K562 (cell line): ENCODE measurements at regions not wholly inside any gene's neighbourhood (a gene's known extent, or its start where the extent isn't known, plus 50 kb on each side); places are given as distances from the start of the nearest gene placed in this dataset.

Experiments used
- ATAC-seq: fragments of 200-7000 bp; cut with Tn5 transposase; 3 replicates; pipeline ENCODE4 v1.9.1; 2020; ENCODE audit warnings: moderate library complexity
- BruUV-seq: library from RNA; stranded (reverse); fragments of 400-500 nt; replicated peaks from 2 replicates; lab custom pipeline; 2021; lab: Mats Ljungman, UMichigan
- CTCF ChIA-PET: fragments of 300-600 bp; formaldehyde crosslinking; extraction: SDS; loops from one replicate; lab custom pipeline; 2021; ENCODE audit warnings: low intra/inter-chr PET ratio; lab: Yijun Ruan, JAX
- POLR2A ChIA-PET: fragments of 300-600, 350-650 bp; sonication (Branson Sonifier 250); formaldehyde crosslinking; extraction: SDS; loops from one replicate; lab custom pipeline; 2021; ENCODE audit warnings: antibody characterized with exemption, inconsistent platforms; lab: Yijun Ruan, JAX
- DNase-seq, 4 experiments: peaks; one replicate each; pipeline versions ENCODE4 v3.0.0 to v3.0.0-alpha.2; 2011 to 2018; ENCODE audit warnings: low spot score in 3 of 4, mixed read lengths in 3 of 4; ENCODE audit errors: extremely low read depth in 1 of 4
- FAIRE-seq: peaks from 2 replicates; lab custom pipeline; 2011; peaks lifted over from hg19 to GRCh38; lab: Jason Lieb, UNC
- H2AFZ ChIP-seq: 2 replicates; pipeline ENCODE4 v1.6.0; 2011; ENCODE audit warnings: low read depth, low read length, control low read depth, inconsistent platforms
- H3K27ac ChIP-seq: fragments of 200-600 bp; 3 replicates; pipeline ENCODE4 v1.8.0; 2011; ENCODE audit warnings: low read depth, mild to moderate bottlenecking, control low read depth, inconsistent platforms, low read length, moderate library complexity, mixed read lengths; ENCODE audit errors: extremely low read depth
- H3K27me3 ChIP-seq, 2 experiments: fragments of 300-600 bp in 1 of 2; 2 replicates in 1 of 2; 3 replicates in 1 of 2; pipeline versions ENCODE4 v1.6.0 to v1.8.0; 2011; ENCODE audit warnings: inconsistent platforms in 2 of 2, low read length in 2 of 2, mild to moderate bottlenecking in 1 of 2, mixed read lengths in 1 of 2, moderate library complexity in 1 of 2; ENCODE audit not compliant: control insufficient read depth in 2 of 2, insufficient read depth in 2 of 2
- H3K36me3 ChIP-seq: fragments of 300-600 bp; 3 replicates; pipeline ENCODE4 v1.8.0; 2011; ENCODE audit warnings: mild to moderate bottlenecking, low read length, inconsistent platforms; ENCODE audit not compliant: control insufficient read depth, insufficient read depth
- H3K4me1 ChIP-seq, 2 experiments: fragments of 200-600 bp in 1 of 2; replicated peaks in 1 of 2; 2 replicates in 1 of 2; 3 replicates in 1 of 2; pipeline versions ENCODE4 v1.5.1 to v1.8.0; 2011; ENCODE audit warnings: inconsistent platforms in 2 of 2, low read length in 2 of 2, mild to moderate bottlenecking in 1 of 2, mixed read lengths in 1 of 2, moderate library complexity in 1 of 2; ENCODE audit not compliant: control insufficient read depth in 2 of 2, insufficient read depth in 2 of 2
- H3K4me2 ChIP-seq: 2 replicates; pipeline ENCODE4 v1.6.1; 2011; ENCODE audit warnings: low read length, control low read depth, inconsistent platforms, mixed read lengths; ENCODE audit not compliant: insufficient read depth
- H3K4me3 ChIP-seq: fragments of 200-600 bp; sonication (generic), shearing (Covaris generic); 2 replicates; pipeline ENCODE4 v1.5.1; 2016; ENCODE audit warnings: control low read depth, inconsistent platforms
- H3K79me2 ChIP-seq: fragments of 200-600 bp; 3 replicates; pipeline ENCODE4 v1.8.0; 2011; ENCODE audit warnings: low read length, inconsistent platforms; ENCODE audit not compliant: control insufficient read depth, insufficient read depth
- H3K9ac ChIP-seq, 2 experiments: 2 replicates each; pipeline versions ENCODE4 v1.6.0 to v1.6.1; 2011; ENCODE audit warnings: low read depth in 2 of 2, low read length in 2 of 2, control low read depth in 1 of 2, inconsistent platforms in 1 of 2, mild to moderate bottlenecking in 1 of 2, mixed read lengths in 1 of 2; ENCODE audit not compliant: insufficient read depth in 1 of 2
- H3K9me1 ChIP-seq: one replicate; pipeline ENCODE4 v1.6.0; 2011; ENCODE audit warnings: inconsistent platforms, mild to moderate bottlenecking, low read length, moderate library complexity; ENCODE audit not compliant: control insufficient read depth, insufficient read depth
- H3K9me3 ChIP-seq: replicated peaks from 2 replicates; pipeline ENCODE4 v1.5.1; 2011; ENCODE audit warnings: low read depth, low read length, inconsistent platforms; ENCODE audit not compliant: control insufficient read depth, insufficient read depth
- H4K20me1 ChIP-seq: replicated peaks from 2 replicates; pipeline ENCODE4 v1.6.1; 2011; ENCODE audit warnings: low read length, inconsistent platforms, mixed read lengths; ENCODE audit not compliant: control insufficient read depth, insufficient read depth
- ATF6 ChIP-seq: sonication (generic); formaldehyde crosslinking; IDR thresholded peaks from 2 replicates; pipeline ENCODE4 v1.4.0; 2020; ENCODE audit warnings: mild to moderate bottlenecking, missing genetic modification reagents
- LEF1 ChIP-seq: fragments of 450-650 bp; IDR thresholded peaks from 2 replicates; pipeline ENCODE4 v1.6.1; 2016; ENCODE audit warnings: mild to moderate bottlenecking
- MAZ ChIP-seq, 2 experiments: fragments of 450-650 bp in 1 of 2; sonication (generic) in 1 of 2; formaldehyde crosslinking; IDR thresholded peaks in 1 of 2; conservative IDR thresholded peaks in 1 of 2; 2 replicates each; pipeline versions ENCODE4 v1.4.0 to v1.5.0; 2020; ENCODE audit warnings: mild to moderate bottlenecking in 1 of 2, missing genetic modification reagents in 1 of 2
- MLLT1 ChIP-seq, 2 experiments: fragments of 450-650 bp; IDR thresholded peaks; 2 replicates each; pipeline ENCODE4 v1.6.1; 2016
- RAD51 ChIP-seq: fragments of 450-650 bp; IDR thresholded peaks from 2 replicates; pipeline ENCODE4 v1.7.1; 2016; ENCODE audit warnings: low read depth, mild to moderate bottlenecking, borderline replicate concordance
- TEAD1 ChIP-seq, 2 experiments: fragments of 450-650 bp in 1 of 2; sonication (generic) in 1 of 2; formaldehyde crosslinking; IDR thresholded peaks; 2 replicates each; pipeline versions ENCODE4 v1.4.0 to v1.8.0; 2020 to 2022; ENCODE audit warnings: mild to moderate bottlenecking in 2 of 2, missing genetic modification reagents in 1 of 2
- ZNF830 ChIP-seq: fragments of 250-450 bp; sonication (Bioruptor Pico); IDR thresholded peaks from 2 replicates; pipeline ENCODE4 v1.5.0; 2021; ENCODE audit warnings: mild to moderate bottlenecking
- WGBS: fragments of 100-300 bp; shearing (Covaris generic); methylation state at CpG from one replicate; pipeline ENCODE4 v1.1.6; 2016; ENCODE audit warnings: low coverage, mixed read lengths; ENCODE audit not compliant: insufficient coverage; ENCODE audit errors: missing lambda C conversion rate; 5-methylcytosine and 5-hydroxymethylcytosine counted together
- in situ Hi-C: fragments of 300-500 bp; cut with MboI; formaldehyde crosslinking; loops from 4 replicates; pipeline ENCODE4 v1.15.0; 2018; ENCODE audit warnings: inconsistent platforms, mixed read lengths
- intact Hi-C: fragments of 100-400 bp; cut with micrococcal nuclease; formaldehyde crosslinking; loops from 2 replicates; pipeline ENCODE4 v1.14.2; 2022
- TF ChIP-seq, protein P1 (sequence below): sonication (generic); IDR thresholded peaks from 2 replicates; pipeline ENCODE4 v1.6.1; 2016
- TF ChIP-seq, protein P2 (sequence below): fragments of 250-450 bp; sonication (Bioruptor Pico); IDR thresholded peaks from 2 replicates; pipeline ENCODE4 v1.5.0; 2021; ENCODE audit warnings: mild to moderate bottlenecking, moderate library complexity

DNA sequence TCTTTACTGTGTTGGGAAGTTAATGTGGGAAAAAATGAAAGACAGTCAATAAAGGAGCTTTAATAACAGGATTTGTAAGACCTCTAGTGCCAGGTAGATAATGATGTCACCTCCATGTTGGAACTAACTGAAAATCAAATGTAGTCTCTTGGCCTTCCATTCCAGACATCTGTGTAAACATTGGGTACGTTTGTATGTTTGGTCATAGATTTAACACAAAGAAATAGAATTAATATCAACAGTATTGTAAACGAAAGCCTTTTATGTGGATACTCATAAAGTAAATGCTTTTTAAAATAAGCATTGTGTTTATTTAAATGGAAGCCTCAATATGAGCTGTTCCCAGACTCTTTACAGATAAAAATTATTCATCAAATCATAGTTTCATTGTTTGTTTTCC is 605.7 kb downstream of the METTL15 start:
- BruUV-seq: no TSS peak
- 0% methylated on average over 2 of the region's 2 CpGs for WGBS
- H3K9ac ChIP-seq: no peak overlapping the region
- no peaks in the 10 kb centered on the region for H3K27me3 ChIP-seq
- intact Hi-C loops (no loop called here), in situ Hi-C loops (no loop called here)
- H3K9me1 ChIP-seq: no peaks in the 10 kb centered on the region
- no peak overlapping the region for H3K4me3 ChIP-seq
- no peaks in the 10 kb centered on the region for H3K36me3 ChIP-seq
- H3K4me1 ChIP-seq: no peaks in the 10 kb centered on the region
- no peak for DNase-seq
- no peak overlapping the region for H3K4me2 ChIP-seq
- ChIA-PET CTCF (no interaction called here), POLR2A (no interaction called here)
- no peak for FAIRE-seq
- H2AFZ ChIP-seq: no peak overlapping the region
- H3K79me2 ChIP-seq: no peaks in the 10 kb centered on the region
- H4K20me1 ChIP-seq: no peaks in the 10 kb centered on the region
- no peaks in the 10 kb centered on the region for H3K9me3 ChIP-seq
- no peak for ATAC-seq
- H3K27ac ChIP-seq: no peak overlapping the region
- TF ChIP-seq LEF1: no peak
- no peak for TF ChIP-seq RAD51
- TF ChIP-seq ZNF830 (CRISPR knock-in tag): no peak
- TF ChIP-seq, protein P1, sequence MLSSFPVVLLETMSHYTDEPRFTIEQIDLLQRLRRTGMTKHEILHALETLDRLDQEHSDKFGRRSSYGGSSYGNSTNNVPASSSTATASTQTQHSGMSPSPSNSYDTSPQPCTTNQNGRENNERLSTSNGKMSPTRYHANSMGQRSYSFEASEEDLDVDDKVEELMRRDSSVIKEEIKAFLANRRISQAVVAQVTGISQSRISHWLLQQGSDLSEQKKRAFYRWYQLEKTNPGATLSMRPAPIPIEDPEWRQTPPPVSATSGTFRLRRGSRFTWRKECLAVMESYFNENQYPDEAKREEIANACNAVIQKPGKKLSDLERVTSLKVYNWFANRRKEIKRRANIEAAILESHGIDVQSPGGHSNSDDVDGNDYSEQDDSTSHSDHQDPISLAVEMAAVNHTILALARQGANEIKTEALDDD: no peak
- TF ChIP-seq MLLT1 (IDR thresholded peaks at IDR 0.05): no peak
- TF ChIP-seq, protein P2, sequence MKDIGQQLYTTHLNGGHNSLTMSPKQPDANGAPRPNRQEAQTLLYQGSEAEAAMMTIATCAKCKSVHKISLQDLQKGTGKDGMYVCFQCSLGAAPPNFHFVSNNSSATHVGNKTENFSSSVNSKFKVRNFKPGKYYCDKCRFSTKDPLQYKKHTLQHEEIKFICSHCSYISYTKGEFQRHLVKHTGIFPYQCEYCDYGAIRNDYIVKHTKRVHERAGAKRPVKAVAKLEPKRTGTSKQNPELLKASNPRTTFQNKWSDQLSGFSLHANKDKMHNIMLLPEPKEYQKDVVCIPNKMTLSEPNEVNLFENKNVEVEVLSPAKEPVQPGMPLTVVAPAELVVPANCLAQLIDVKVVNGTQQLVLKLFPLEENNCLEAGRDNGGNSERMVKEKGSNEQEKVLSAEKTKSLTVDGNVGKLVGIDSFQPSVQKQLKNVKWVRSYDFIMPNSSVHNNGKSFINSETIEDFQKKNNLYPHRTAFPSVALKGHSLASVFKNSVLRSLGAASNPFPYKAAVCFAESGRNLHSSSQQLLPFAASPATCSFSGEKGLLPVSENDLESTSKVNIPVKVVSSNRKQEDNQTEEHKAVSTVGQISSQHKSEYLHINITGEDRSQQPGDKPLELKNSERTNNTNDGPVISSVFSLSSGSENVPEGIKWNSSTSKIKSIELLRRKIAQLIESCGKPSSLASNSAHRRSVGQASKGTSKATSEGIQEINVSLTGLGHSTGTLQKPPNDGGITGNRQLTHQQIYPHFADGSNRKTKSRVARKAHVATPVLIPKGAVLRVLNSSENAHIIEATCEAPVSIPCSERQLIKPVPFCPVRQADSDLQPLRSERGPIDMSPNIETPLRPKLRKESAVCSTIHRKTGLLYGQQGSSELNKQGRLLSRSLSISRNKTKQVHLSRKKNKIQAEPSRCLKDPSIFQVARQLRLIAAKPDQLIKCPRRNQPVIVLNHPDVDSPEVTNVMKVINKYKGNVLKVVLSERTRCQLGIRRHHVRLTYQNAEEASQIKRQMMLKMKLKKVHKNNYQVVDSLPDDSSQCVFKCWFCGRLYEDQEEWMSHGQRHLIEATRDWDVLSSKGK (CRISPR knock-in tag): no peak
- no peak for TF ChIP-seq TEAD1 (CRISPR knock-in tag; IDR thresholded peaks at IDR 0.05)
- no peak for TF ChIP-seq MAZ (CRISPR knock-in tag; conservative IDR thresholded peaks at IDR 0.05 in 1 of 2, IDR thresholded peaks at IDR 0.05 in 1 of 2)
- TF ChIP-seq ATF6: no peak
